ENCODE measurements at regions not wholly inside any gene's neighbourhood (a gene's known extent, or its start where the extent isn't known, plus 50 kb on each side); places are given as distances from the start of the nearest gene placed in this dataset.

GRCh38 chr2:150742094-150742493 is 254.6 kb upstream of the RND3 start:
- Mint-ChIP-seq H3K9me3 (no peaks in the 10 kb centered on the region), H3K4me3 (no peak overlapping the region), H3K27me3 (ENCODE audit: low read depth) (no peaks in the 10 kb centered on the region), H3K27ac (no peak overlapping the region), H3K4me1 (peaks cover 11 to 16% of the 10 kb centered on the region in 2 experiments), H3K36me3 (ENCODE audit: insufficient read depth in 1 of 3, low read depth in 3 of 3) (peaks cover 0 to 6% (median 0%) of the 10 kb centered on the region in 3 experiments; a peak in 3 of 7 replicates)
- Histone ChIP-seq H3K4me1 (ENCODE audit: insufficient read depth, low read length) (peaks cover 3% of the 10 kb centered on the region; the same call in 1 of the 2 replicates), H4K91ac (ENCODE audit: insufficient read length, low read depth, low read length) (no peak overlapping the region), H3K18ac (ENCODE audit: insufficient read length, low read depth, low read length) (no peak overlapping the region), H2BK15ac (ENCODE audit: low read depth, low read length) (no peak overlapping the region), H2BK120ac (ENCODE audit: low read depth, low read length, poor library complexity, severe bottlenecking) (no peak overlapping the region), H4K5ac (ENCODE audit: insufficient read length, low read depth, low read length) (no peak overlapping the region), H3K27me3 (ENCODE audit: insufficient read depth, low read length) (no peaks in the 10 kb centered on the region), H3K14ac (ENCODE audit: insufficient read depth, low read length) (no peak overlapping the region), H4K20me1 (ENCODE audit: control insufficient read depth, insufficient read depth, insufficient read length) (no peaks in the 10 kb centered on the region), H3K79me2 (ENCODE audit: insufficient read depth, low read length) (no peaks in the 10 kb centered on the region), H2BK12ac (ENCODE audit: insufficient read length, low read depth, low read length) (no peak overlapping the region), H3K9ac (ENCODE audit: extremely low read depth, insufficient read length, low read length) (no peak overlapping the region), H3K9me3 (ENCODE audit: control insufficient read depth, low read depth, low read length) (no peaks in the 10 kb centered on the region), H3K79me1 (ENCODE audit: insufficient read depth, low read depth, low read length, poor library complexity, severe bottlenecking) (no peaks in the 10 kb centered on the region), H3K4ac (ENCODE audit: low read depth, low read length) (no peak overlapping the region), H2BK5ac (ENCODE audit: insufficient read length, low read length) (no peak overlapping the region), H2AFZ (ENCODE audit: low read length) (no peak overlapping the region), H2AK5ac (ENCODE audit: insufficient read length, low read length) (no peak overlapping the region), H2BK20ac (ENCODE audit: low read depth, low read length, poor library complexity, severe bottlenecking) (no peak overlapping the region), H3K56ac (ENCODE audit: insufficient read length, low read depth, low read length) (no peak overlapping the region), H3T11ph (ENCODE audit: low read length) (no peak overlapping the region), H3K23ac (ENCODE audit: insufficient read length, low read depth, low read length) (no peak overlapping the region), H4K8ac (replicated peaks; ENCODE audit: insufficient read length, low read depth, low read length) (no peak overlapping the region), H3K27ac (ENCODE audit: insufficient read length, low read depth, low read length) (no peak overlapping the region), H3K4me2 (ENCODE audit: insufficient read depth, insufficient read length, low read length) (no peak overlapping the region), H3K23me2 (ENCODE audit: insufficient read length, low read depth, low read length, poor library complexity, severe bottlenecking) (no peaks in the 10 kb centered on the region)
- WGBS (ENCODE audit: extremely low coverage, insufficient read length, low lambda C conversion rate), result no CpG with 5 or more reads among the region's 4 CpGs
- DNase-seq, result no peak
- no peak for TF ChIP-seq CTCF (conservative IDR thresholded peaks at IDR 0.05)

All from H9 (cell line).